Neural cell (in vitro differentiated cells): ENCODE measurements at regions not wholly inside any gene's neighbourhood (a gene's known extent, or its start where the extent isn't known, plus 50 kb on each side); places are given as distances from the start of the nearest gene placed in this dataset.

Source experiments
- H2AFZ ChIP-seq: fragments of 200-600, 300-800 bp; sonication (generic), shearing (Covaris generic); 2 replicates; pipeline ENCODE4 v1.6.0; 2014; ENCODE audit warnings: low read depth, mild to moderate bottlenecking, antibody characterized with exemption, low read length, moderate library complexity
- H3F3A ChIP-seq: fragments of 200-600 bp; shearing (Covaris generic); 2 replicates; pipeline ENCODE4 v1.6.1; 2016; ENCODE audit warnings: mild to moderate bottlenecking, moderate library complexity, mixed read lengths, antibody characterized with exemption, low read length; ENCODE audit not compliant: insufficient read depth, poor library complexity, severe bottlenecking
- H3K27ac ChIP-seq: fragments of 200-600, 300-800 bp; sonication (generic), shearing (Covaris generic); 2 replicates; pipeline ENCODE4 v1.5.1; 2014; ENCODE audit warnings: mild to moderate bottlenecking, low read length, moderate library complexity
- H3K27me3 ChIP-seq: fragments of 300-800, 200-600 bp; sonication (generic), shearing (Covaris generic); 2 replicates; pipeline ENCODE4 v1.6.0; 2014; ENCODE audit warnings: mild to moderate bottlenecking, low read depth, low read length, moderate library complexity; ENCODE audit not compliant: insufficient read depth
- H3K36me3 ChIP-seq: fragments of 300-800, 200-600 bp; sonication (generic), shearing (Covaris generic); 2 replicates; pipeline ENCODE4 v1.5.1; 2014; ENCODE audit warnings: mild to moderate bottlenecking, antibody characterized with exemption, low read length, moderate library complexity; ENCODE audit not compliant: insufficient read depth
- H3K4me2 ChIP-seq: fragments of 300-800, 200-600 bp; sonication (generic), shearing (Covaris generic); 2 replicates; pipeline ENCODE4 v1.6.0; 2014; ENCODE audit warnings: mild to moderate bottlenecking, low read length
- H3K4me3 ChIP-seq: fragments of 300-800, 200-600 bp; sonication (generic), shearing (Covaris generic); 2 replicates; pipeline ENCODE4 v1.5.1; 2014; ENCODE audit warnings: mild to moderate bottlenecking, low read length, moderate library complexity
- H3K79me2 ChIP-seq: fragments of 200-600 bp; shearing (Covaris generic); replicated peaks from 2 replicates; pipeline ENCODE4 v1.6.0; 2014; ENCODE audit warnings: mild to moderate bottlenecking, low read length, moderate library complexity; ENCODE audit not compliant: insufficient read depth
- H3K9ac ChIP-seq: fragments of 300-800, 200-600 bp; sonication (generic), shearing (Covaris generic); 2 replicates; pipeline ENCODE4 v1.6.1; 2016; ENCODE audit warnings: mild to moderate bottlenecking, low read length, mixed read lengths
- H3K9me2 ChIP-seq: fragments of 200-600 bp; shearing (Covaris generic); 2 replicates; pipeline ENCODE4 v1.6.1; 2016; ENCODE audit warnings: mild to moderate bottlenecking, low read length, mixed read lengths; ENCODE audit not compliant: insufficient read depth
- H3K9me3 ChIP-seq: fragments of 200-600, 300-800 bp; sonication (generic), shearing (Covaris generic); 2 replicates; pipeline ENCODE4 v1.6.1; 2016; ENCODE audit warnings: mild to moderate bottlenecking, mixed run types, low read length, moderate library complexity, mixed read lengths
- H4K20me1 ChIP-seq: fragments of 200-600 bp; shearing (Covaris generic); 2 replicates; pipeline ENCODE4 v1.6.1; 2016; ENCODE audit warnings: mild to moderate bottlenecking, mixed run types; ENCODE audit not compliant: insufficient read depth
- CTCF ChIP-seq: fragments of 450-650 bp; IDR thresholded peaks from 2 replicates; pipeline ENCODE4 v1.5.1; 2014; ENCODE audit warnings: antibody characterized with exemption, mild to moderate bottlenecking, moderate library complexity; ENCODE audit not compliant: poor library complexity, severe bottlenecking
- EP300 ChIP-seq: fragments of 450-650 bp; conservative IDR thresholded peaks from 2 replicates; pipeline ENCODE4 v1.6.1; 2014; ENCODE audit warnings: antibody characterized with exemption, mild to moderate bottlenecking, moderate library complexity; ENCODE audit not compliant: poor library complexity, severe bottlenecking
- EZH2 ChIP-seq: fragments of 200-600, 300-800 bp; shearing (Covaris generic), sonication (generic); IDR thresholded peaks from 2 replicates; pipeline ENCODE4 v1.6.1; 2014; ENCODE audit warnings: antibody characterized with exemption, low read length, borderline replicate concordance, mild to moderate bottlenecking; ENCODE audit not compliant: insufficient read depth, poor library complexity, severe bottlenecking
- MXI1 ChIP-seq: fragments of 450-650 bp; conservative IDR thresholded peaks from 2 replicates; pipeline ENCODE4 v1.6.1; 2014; ENCODE audit warnings: antibody characterized with exemption, mild to moderate bottlenecking; ENCODE audit not compliant: poor library complexity, severe bottlenecking
- POLR2AphosphoS5 ChIP-seq: IDR thresholded peaks from 2 replicates; pipeline ENCODE4 v1.6.1; 2012
- RAD21 ChIP-seq: fragments of 450-650 bp; conservative IDR thresholded peaks from 2 replicates; pipeline ENCODE4 v1.6.1; 2014; ENCODE audit warnings: antibody characterized with exemption, mild to moderate bottlenecking, moderate library complexity
- REST ChIP-seq: IDR thresholded peaks from 2 replicates; pipeline ENCODE4 v1.6.1; 2012; ENCODE audit warnings: borderline replicate concordance
- SMC3 ChIP-seq: fragments of 450-650 bp; conservative IDR thresholded peaks from 2 replicates; pipeline ENCODE4 v1.6.1; 2014; ENCODE audit warnings: antibody characterized with exemption, mild to moderate bottlenecking, moderate library complexity; ENCODE audit not compliant: poor library complexity
- TAF1 ChIP-seq: IDR thresholded peaks from 2 replicates; pipeline ENCODE4 v1.6.1; 2012; ENCODE audit warnings: low read depth

GRCh38 chr12:19850346-19851065 is 411.2 kb downstream of the AEBP2 start:
- Histone ChIP-seq H3K4me3 (no peak overlapping the region), H3K9ac (no peak overlapping the region), H4K20me1 (no peaks in the 10 kb centered on the region), H3K27me3 (no peaks in the 10 kb centered on the region), H3K79me2 (no peaks in the 10 kb centered on the region), H3K36me3 (no peaks in the 10 kb centered on the region), H3K9me3 (peaks cover 10% of the 10 kb centered on the region), H3F3A (no peaks in the 10 kb centered on the region), H2AFZ (no peak overlapping the region), H3K4me2 (no peak overlapping the region), H3K9me2 (no peaks in the 10 kb centered on the region), H3K27ac (no peak overlapping the region)
- no peak for TF ChIP-seq EZH2
- TF ChIP-seq RAD21, result no peak
- TF ChIP-seq POLR2AphosphoS5, result no peak
- no peak for TF ChIP-seq EP300
- TF ChIP-seq MXI1, result no peak
- TF ChIP-seq CTCF, result no peak
- TF ChIP-seq TAF1, result no peak
- TF ChIP-seq SMC3, result no peak
- TF ChIP-seq REST, result no peak

GRCh38 chr12:19852100-19852855 is 413.0 kb downstream of the AEBP2 start:
- H3K79me2 ChIP-seq, result no peaks in the 10 kb centered on the region
- no peak overlapping the region for H2AFZ ChIP-seq
- no peak for TF ChIP-seq SMC3
- TF ChIP-seq RAD21, result no peak
- no peak for TF ChIP-seq EZH2
- no peak for TF ChIP-seq TAF1
- no peak for TF ChIP-seq MXI1
- no peak for TF ChIP-seq POLR2AphosphoS5
- H3K27ac ChIP-seq, result no peak overlapping the region
- H3K9me3 ChIP-seq, result peaks cover 10% of the 10 kb centered on the region
- no peaks in the 10 kb centered on the region for H3K36me3 ChIP-seq
- no peak overlapping the region for H3K4me3 ChIP-seq
- H4K20me1 ChIP-seq, result no peaks in the 10 kb centered on the region
- no peak overlapping the region for H3K4me2 ChIP-seq
- H3K27me3 ChIP-seq, result no peaks in the 10 kb centered on the region
- H3K9me2 ChIP-seq, result no peaks in the 10 kb centered on the region
- no peak overlapping the region for H3K9ac ChIP-seq
- H3F3A ChIP-seq, result no peaks in the 10 kb centered on the region
